ENCODE measurements at regions not wholly inside any gene's neighbourhood (a gene's known extent, or its start where the extent isn't known, plus 50 kb on each side); places are given as distances from the start of the nearest gene placed in this dataset.

DNA sequence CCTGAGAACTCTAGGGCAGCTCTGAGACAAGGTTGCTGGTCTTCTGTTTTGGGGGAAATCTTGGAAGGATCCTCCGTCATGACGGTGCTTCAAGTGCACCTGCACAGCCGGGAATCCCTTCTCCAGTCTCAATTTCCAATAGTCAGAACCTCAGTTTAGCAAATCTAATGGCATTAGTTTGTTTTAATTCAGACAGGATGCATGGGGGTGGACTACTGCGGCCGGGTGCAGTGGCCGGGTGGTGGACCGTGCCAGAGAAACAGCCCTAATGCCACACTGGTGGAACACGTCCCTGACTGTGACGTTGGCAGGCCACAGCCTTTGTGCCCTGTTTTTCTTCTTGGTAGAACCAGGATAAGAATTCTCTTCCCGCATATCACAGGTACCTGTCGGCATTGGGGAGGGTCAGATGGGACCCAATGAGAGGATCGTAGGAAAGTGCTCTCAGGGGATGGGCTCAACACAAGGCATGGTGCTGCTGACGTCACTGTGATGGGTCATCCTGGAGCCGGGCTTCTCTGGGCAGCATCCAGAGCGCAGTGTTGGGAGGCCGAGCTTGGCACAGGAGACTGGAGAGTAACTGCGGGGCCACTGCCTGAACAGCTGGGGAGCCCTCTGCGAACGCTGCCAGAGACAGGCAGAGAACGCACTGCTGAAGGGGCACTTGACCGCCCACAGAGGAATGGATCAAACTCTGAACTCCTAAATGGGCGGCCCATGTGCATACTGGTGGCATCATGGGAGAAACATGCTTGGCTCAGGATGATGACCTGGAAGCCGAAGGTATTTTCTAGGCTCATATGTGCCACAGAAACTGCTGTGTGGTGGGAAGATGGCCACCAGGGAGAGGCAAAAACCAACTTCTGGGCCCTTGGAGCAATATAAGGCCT lies 313.8 kb upstream of the SHH start:
- H3K27me3 ChIP-seq (replicated peaks in 1 of 4; ENCODE audit: control extremely low read depth in 1 of 4, control insufficient read depth in 3 of 4, insufficient read depth in 4 of 4, low read length in 3 of 4) = no peaks in the 10 kb centered on the region
- peaks cover 0 to 29% (median 0%) of the 10 kb centered on the region in 3 donors for H3K9me3 ChIP-seq (ENCODE audit: control extremely low read depth in 1 of 3, control insufficient read depth in 2 of 3, insufficient read depth in 1 of 3, low read length in 2 of 3)
- ChIA-PET CTCF (no interaction called here), POLR2A (no interaction called here)
- no peak overlapping the region for H3K27ac ChIP-seq (ENCODE audit: low read length in 2 of 2)
- H3K27me3 Mint-ChIP-seq = no peaks in the 10 kb centered on the region
- 92% methylated on average over 20 of the region's 23 CpGs for WGBS (ENCODE audit: insufficient coverage)
- DNase-seq (no peak), ATAC-seq (ENCODE audit: low read depth) (no peak)
- H3K4me1 ChIP-seq (ENCODE audit: control insufficient read depth in 2 of 2, insufficient read depth in 2 of 2, low read length in 2 of 2) = no peaks in the 10 kb centered on the region
- H4K20me1 ChIP-seq (ENCODE audit: control insufficient read depth, insufficient read depth, low read length, poor library complexity, severe bottlenecking) = no peaks in the 10 kb centered on the region
- H2AFZ ChIP-seq (ENCODE audit: insufficient read depth, low read depth, low read length, poor library complexity, severe bottlenecking) = no peak overlapping the region
- no peak overlapping the region for H3K4me3 ChIP-seq (ENCODE audit: control extremely low read depth in 1 of 5, extremely low read depth in 1 of 5, insufficient read depth in 1 of 5, low read depth in 2 of 5, low read length in 4 of 5)
- H3K79me2 ChIP-seq (ENCODE audit: control insufficient read depth, insufficient read depth, low read length) = no peaks in the 10 kb centered on the region
- intact Hi-C loops (cut with micrococcal nuclease) = no loop called here
- no peak overlapping the region for H3K9ac ChIP-seq (ENCODE audit: low read length)
- no peak overlapping the region for H3K4me3 Mint-ChIP-seq
- H3K36me3 ChIP-seq (replicated peaks in 1 of 2; ENCODE audit: control extremely low read depth in 1 of 2, control insufficient read depth in 1 of 2, extremely low read depth in 1 of 2, insufficient read depth in 2 of 2, low read length in 1 of 2) = no peaks in the 10 kb centered on the region
- H3K4me1 Mint-ChIP-seq = no peaks in the 10 kb centered on the region
- TF ChIP-seq, protein P1, sequence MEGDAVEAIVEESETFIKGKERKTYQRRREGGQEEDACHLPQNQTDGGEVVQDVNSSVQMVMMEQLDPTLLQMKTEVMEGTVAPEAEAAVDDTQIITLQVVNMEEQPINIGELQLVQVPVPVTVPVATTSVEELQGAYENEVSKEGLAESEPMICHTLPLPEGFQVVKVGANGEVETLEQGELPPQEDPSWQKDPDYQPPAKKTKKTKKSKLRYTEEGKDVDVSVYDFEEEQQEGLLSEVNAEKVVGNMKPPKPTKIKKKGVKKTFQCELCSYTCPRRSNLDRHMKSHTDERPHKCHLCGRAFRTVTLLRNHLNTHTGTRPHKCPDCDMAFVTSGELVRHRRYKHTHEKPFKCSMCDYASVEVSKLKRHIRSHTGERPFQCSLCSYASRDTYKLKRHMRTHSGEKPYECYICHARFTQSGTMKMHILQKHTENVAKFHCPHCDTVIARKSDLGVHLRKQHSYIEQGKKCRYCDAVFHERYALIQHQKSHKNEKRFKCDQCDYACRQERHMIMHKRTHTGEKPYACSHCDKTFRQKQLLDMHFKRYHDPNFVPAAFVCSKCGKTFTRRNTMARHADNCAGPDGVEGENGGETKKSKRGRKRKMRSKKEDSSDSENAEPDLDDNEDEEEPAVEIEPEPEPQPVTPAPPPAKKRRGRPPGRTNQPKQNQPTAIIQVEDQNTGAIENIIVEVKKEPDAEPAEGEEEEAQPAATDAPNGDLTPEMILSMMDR (IDR thresholded peaks at IDR 0.05) = no peak
- TF ChIP-seq EZH2 (IDR thresholded peaks at IDR 0.05; ENCODE audit: borderline replicate concordance, insufficient read depth, low read depth, low read length, poor library complexity, severe bottlenecking) = no peak
- H3K27ac Mint-ChIP-seq = no peak overlapping the region
- no peak overlapping the region for H3K4me2 ChIP-seq (replicated peaks; ENCODE audit: low read depth, low read length, poor library complexity, severe bottlenecking)
- H3K9me3 Mint-ChIP-seq (ENCODE audit: insufficient read depth) = no peaks in the 10 kb centered on the region

GRCh38 chr7:156124356-156124755 lies 312.1 kb upstream of the SHH start:
- ChIA-PET POLR2A (no interaction called here), CTCF (no interaction called here)
- no peak for DNase-seq
- no peaks in the 10 kb centered on the region for H3K27me3 Mint-ChIP-seq
- Histone ChIP-seq H3K9ac (ENCODE audit: low read length) (no peak overlapping the region), H3K27ac (ENCODE audit: low read length in 2 of 2) (no peak overlapping the region), H3K4me2 (replicated peaks; ENCODE audit: low read depth, low read length, poor library complexity, severe bottlenecking) (no peak overlapping the region), H3K36me3 (replicated peaks in 1 of 2; ENCODE audit: control extremely low read depth in 1 of 2, control insufficient read depth in 1 of 2, extremely low read depth in 1 of 2, insufficient read depth in 2 of 2, low read length in 1 of 2) (no peaks in the 10 kb centered on the region), H4K20me1 (ENCODE audit: control insufficient read depth, insufficient read depth, low read length, poor library complexity, severe bottlenecking) (no peaks in the 10 kb centered on the region), H3K27me3 (replicated peaks in 1 of 4; ENCODE audit: control extremely low read depth in 1 of 4, control insufficient read depth in 3 of 4, insufficient read depth in 4 of 4, low read length in 3 of 4) (no peaks in the 10 kb centered on the region), H3K4me3 (ENCODE audit: control extremely low read depth in 1 of 5, extremely low read depth in 1 of 5, insufficient read depth in 1 of 5, low read depth in 2 of 5, low read length in 4 of 5) (no peak overlapping the region), H3K4me1 (ENCODE audit: control insufficient read depth in 2 of 2, insufficient read depth in 2 of 2, low read length in 2 of 2) (no peaks in the 10 kb centered on the region), H2AFZ (ENCODE audit: insufficient read depth, low read depth, low read length, poor library complexity, severe bottlenecking) (no peak overlapping the region), H3K79me2 (ENCODE audit: control insufficient read depth, insufficient read depth, low read length) (no peaks in the 10 kb centered on the region), H3K9me3 (ENCODE audit: control extremely low read depth in 1 of 3, control insufficient read depth in 2 of 3, insufficient read depth in 1 of 3, low read length in 2 of 3) (peaks cover 0 to 29% (median 0%) of the 10 kb centered on the region in 3 donors)
- no peak overlapping the region for H3K27ac Mint-ChIP-seq
- WGBS (ENCODE audit: insufficient coverage) = 89% methylated on average over 17 of the region's 18 CpGs
- H3K4me3 Mint-ChIP-seq = no peak overlapping the region
- intact Hi-C loops (cut with micrococcal nuclease) = no loop called here
- TF ChIP-seq EZH2 (IDR thresholded peaks at IDR 0.05; ENCODE audit: borderline replicate concordance, insufficient read depth, low read depth, low read length, poor library complexity, severe bottlenecking) = no peak
- TF ChIP-seq, protein P1 (IDR thresholded peaks at IDR 0.05) = no peak
- H3K4me1 Mint-ChIP-seq = no peaks in the 10 kb centered on the region
- no peak for ATAC-seq (ENCODE audit: low read depth)
- no peaks in the 10 kb centered on the region for H3K9me3 Mint-ChIP-seq (ENCODE audit: insufficient read depth)

Measured in B cell (primary cell).